A549 (cell line): ENCODE measurements at regions not wholly inside any gene's neighbourhood (a gene's known extent, or its start where the extent isn't known, plus 50 kb on each side); places are given as distances from the start of the nearest gene placed in this dataset.

Experiments
- ATAC-seq, 2 experiments: fragments of 200-7000 bp in 1 of 2; fragments of >200 bp in 1 of 2; cut with Nextera tagmentation in 1 of 2; cut with Tn5 transposase in 1 of 2; 3 replicates each; pipeline versions ENCODE4 v1.8.0 to v1.9.1; 2018 to 2020; ENCODE audit warnings: mild to moderate bottlenecking in 1 of 2, moderate library complexity in 1 of 2
- CTCF ChIA-PET: fragments of 300-600 bp; sonication (Branson Sonifier 250); formaldehyde crosslinking; extraction: SDS; loops from one replicate; lab custom pipeline; 2021; ENCODE audit warnings: antibody characterized with exemption, inconsistent platforms; lab: Yijun Ruan, JAX
- POLR2A ChIA-PET: fragments of 350-600 bp; formaldehyde crosslinking; extraction: SDS; loops from one replicate; lab custom pipeline; 2021; ENCODE audit warnings: antibody characterized with exemption, inconsistent platforms; lab: Yijun Ruan, JAX
- DNase-seq, 2 experiments: peaks; one replicate each; pipeline versions ENCODE4 v3.0.0 to v3.0.0-alpha.2; 2011 to 2016; ENCODE audit warnings: low read depth in 1 of 2, low spot score in 1 of 2
- FAIRE-seq: peaks from 2 replicates; lab custom pipeline; 2011; peaks lifted over from hg19 to GRCh38; lab: Jason Lieb, UNC
- H3K27ac ChIP-seq, 2 experiments: fragments of >200 bp; sonication (Bioruptor Twin); formaldehyde crosslinking; 3 replicates each; pipeline ENCODE4 v1.5.1; 2016 to 2017
- H3K4me1 ChIP-seq: fragments of >200 bp; sonication (Bioruptor Twin); formaldehyde crosslinking; 3 replicates; pipeline ENCODE4 v1.6.1; 2016
- H3K4me2 ChIP-seq: fragments of >200 bp; sonication (Bioruptor Twin); formaldehyde crosslinking; 3 replicates; pipeline ENCODE4 v1.6.1; 2016
- H3K4me3 ChIP-seq: fragments of >200 bp; sonication (Bioruptor Twin); formaldehyde crosslinking; 3 replicates; pipeline ENCODE4 v1.5.1; 2016
- H3K9me3 ChIP-seq: fragments of >200 bp; sonication (Bioruptor Twin); formaldehyde crosslinking; 3 replicates; pipeline ENCODE4 v1.6.1; 2016
- EHMT2 ChIP-seq: fragments of 200-600 bp; sonication (generic); IDR thresholded peaks from 2 replicates; pipeline ENCODE4 v1.6.1; 2016; ENCODE audit warnings: antibody characterized with exemption, low read depth, mild to moderate bottlenecking, moderate library complexity
- FOSB ChIP-seq: fragments of 250-450 bp; sonication (Bioruptor Pico); IDR thresholded peaks from 2 replicates; pipeline ENCODE4 v1.5.0; 2020; ENCODE audit warnings: mild to moderate bottlenecking, moderate library complexity
- FOSL2 ChIP-seq, 2 experiments: fragments of 450-650 bp in 1 of 2; fragments of >200 bp in 1 of 2; sonication (Bioruptor Twin) in 1 of 2; formaldehyde crosslinking; IDR thresholded peaks; 2 replicates each; pipeline versions ENCODE4 v1.5.0 to v1.6.1; 2016 to 2020; ENCODE audit warnings: mild to moderate bottlenecking in 1 of 2, moderate library complexity in 1 of 2
- KDM1A ChIP-seq: fragments of 200-600 bp; sonication (generic); IDR thresholded peaks from 2 replicates; pipeline ENCODE4 v1.6.1; 2016; ENCODE audit warnings: low read depth, mild to moderate bottlenecking
- MAZ ChIP-seq: fragments of 150-350 bp; IDR thresholded peaks from 2 replicates; pipeline ENCODE4 v1.6.1; 2014; ENCODE audit warnings: antibody characterized with exemption, low read depth, low read length, borderline replicate concordance
- MYC ChIP-seq: IDR thresholded peaks from 2 replicates; pipeline ENCODE4 v1.6.1; 2012; ENCODE audit warnings: mild to moderate bottlenecking, inconsistent platforms, low read length, improper control_type of control experiment, borderline replicate concordance
- NFE2L2 ChIP-seq: fragments of 150-350 bp; conservative IDR thresholded peaks from 2 replicates; pipeline ENCODE4 v1.6.1; 2014; ENCODE audit warnings: low read length
- PHF8 ChIP-seq: fragments of 200-600 bp; sonication (generic); IDR thresholded peaks from 2 replicates; pipeline ENCODE4 v1.6.1; 2016; ENCODE audit warnings: low read depth, mild to moderate bottlenecking, antibody characterized with exemption, moderate library complexity, borderline replicate concordance
- RARB ChIP-seq: fragments of 250-450 bp; sonication (Bioruptor Pico); IDR thresholded peaks from 2 replicates; pipeline ENCODE4 v1.8.0; 2021; ENCODE audit warnings: mild to moderate bottlenecking, moderate library complexity
- RCOR1 ChIP-seq: fragments of 150-350 bp; IDR thresholded peaks from 2 replicates; pipeline ENCODE4 v1.6.1; 2014; ENCODE audit warnings: antibody characterized with exemption, low read length, low read depth
- TFCP2L1 ChIP-seq: fragments of 250-450 bp; sonication (Bioruptor Pico); IDR thresholded peaks from 2 replicates; pipeline ENCODE4 v1.5.0; 2021; ENCODE audit warnings: mild to moderate bottlenecking
- ZC3H11A ChIP-seq: fragments of 450-650 bp; IDR thresholded peaks from 2 replicates; pipeline ENCODE4 v1.6.1; 2014; ENCODE audit warnings: antibody characterized with exemption, mild to moderate bottlenecking
- ZFP36 ChIP-seq: fragments of 450-650 bp; IDR thresholded peaks from 2 replicates; pipeline ENCODE4 v1.6.1; 2014; ENCODE audit warnings: borderline replicate concordance; ENCODE audit not compliant: partially characterized antibody
- ZSCAN20 ChIP-seq: fragments of 250-450 bp; sonication (Bioruptor Pico); IDR thresholded peaks from 2 replicates; pipeline ENCODE4 v1.8.0; 2022; ENCODE audit warnings: mild to moderate bottlenecking, moderate library complexity
- WGBS: methylation state at CpG from one replicate; pipeline ENCODE4 v1.1.6; 2017; ENCODE audit errors: missing lambda C conversion rate; 5-methylcytosine and 5-hydroxymethylcytosine counted together
- TF ChIP-seq, protein P1 (sequence below): fragments of 150-350 bp; IDR thresholded peaks from 2 replicates; pipeline ENCODE4 v1.6.1; 2014; ENCODE audit warnings: low read depth, mild to moderate bottlenecking, low read length
- TF ChIP-seq, protein P2 (sequence below): IDR thresholded peaks from 2 replicates; pipeline ENCODE4 v1.6.1; 2012
- TF ChIP-seq, protein P3 (sequence below): IDR thresholded peaks from 2 replicates; pipeline ENCODE4 v1.6.1; 2012
- TF ChIP-seq, protein P4 (sequence below): fragments of >200 bp; sonication (Bioruptor Twin); formaldehyde crosslinking; IDR thresholded peaks from 2 replicates; pipeline ENCODE4 v1.6.1; 2016
- TF ChIP-seq, protein P5 (sequence below): fragments of >200 bp; sonication (Bioruptor Twin); formaldehyde crosslinking; IDR thresholded peaks from 3 replicates; pipeline ENCODE4 v1.6.1; 2016
- TF ChIP-seq, protein P6 (sequence below): fragments of 250-450 bp; sonication (Bioruptor Pico); IDR thresholded peaks from 2 replicates; pipeline ENCODE4 v1.5.0; 2021; ENCODE audit warnings: mild to moderate bottlenecking, moderate library complexity, borderline replicate concordance

DNA sequence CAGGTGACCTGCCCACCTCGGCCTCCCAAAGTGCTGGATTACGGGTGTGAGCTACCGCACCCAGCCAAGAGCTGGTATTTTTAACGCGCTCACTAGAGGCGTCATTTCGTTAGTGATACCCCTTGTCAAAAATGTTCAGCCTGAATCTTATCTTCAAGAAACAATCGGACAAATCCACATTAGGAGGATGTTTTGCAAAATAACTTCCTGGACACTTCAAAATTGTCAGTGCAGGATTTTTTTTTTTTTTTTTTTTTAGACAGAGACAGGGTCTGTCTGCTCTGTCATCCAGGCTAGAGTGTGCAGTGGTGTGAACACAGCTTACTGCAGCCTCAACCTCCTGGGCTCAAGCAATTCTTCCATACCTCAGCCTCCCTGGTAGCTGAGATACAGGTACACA, 63.0 kb downstream of the RMI2 start (continued):
- TF ChIP-seq MYC = no peak
- TF ChIP-seq, protein P1, sequence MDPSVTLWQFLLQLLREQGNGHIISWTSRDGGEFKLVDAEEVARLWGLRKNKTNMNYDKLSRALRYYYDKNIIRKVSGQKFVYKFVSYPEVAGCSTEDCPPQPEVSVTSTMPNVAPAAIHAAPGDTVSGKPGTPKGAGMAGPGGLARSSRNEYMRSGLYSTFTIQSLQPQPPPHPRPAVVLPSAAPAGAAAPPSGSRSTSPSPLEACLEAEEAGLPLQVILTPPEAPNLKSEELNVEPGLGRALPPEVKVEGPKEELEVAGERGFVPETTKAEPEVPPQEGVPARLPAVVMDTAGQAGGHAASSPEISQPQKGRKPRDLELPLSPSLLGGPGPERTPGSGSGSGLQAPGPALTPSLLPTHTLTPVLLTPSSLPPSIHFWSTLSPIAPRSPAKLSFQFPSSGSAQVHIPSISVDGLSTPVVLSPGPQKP = no peak
- TF ChIP-seq ZC3H11A = no peak
- TF ChIP-seq PHF8 = no peak
- TF ChIP-seq, protein P2, sequence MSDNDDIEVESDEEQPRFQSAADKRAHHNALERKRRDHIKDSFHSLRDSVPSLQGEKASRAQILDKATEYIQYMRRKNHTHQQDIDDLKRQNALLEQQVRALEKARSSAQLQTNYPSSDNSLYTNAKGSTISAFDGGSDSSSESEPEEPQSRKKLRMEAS = no peak

DNA sequence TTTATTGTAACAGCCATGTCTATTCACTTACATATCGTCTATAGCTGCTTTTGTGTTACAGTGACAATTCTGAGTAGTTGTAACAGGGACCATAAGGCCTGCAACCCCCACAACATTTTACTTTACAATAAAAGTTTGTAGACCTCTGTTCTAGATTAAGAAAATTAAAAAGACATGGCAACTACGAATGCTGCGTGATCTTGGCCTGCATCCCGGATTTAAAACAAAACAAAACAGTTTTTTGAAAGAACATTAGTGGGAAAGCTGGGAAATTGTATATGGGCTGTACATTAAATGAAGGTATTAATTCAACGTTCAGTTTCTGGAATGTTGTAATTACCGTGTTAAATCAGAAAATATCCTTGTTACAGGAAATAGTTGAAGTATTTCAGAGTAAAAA, 64.1 kb downstream of the RMI2 start:
- DNase-seq = no peak
- H3K4me1 ChIP-seq = peaks cover 35% of the 10 kb centered on the region
- POLR2A ChIA-PET = no interaction called here
- CTCF ChIA-PET = interaction anchor here (5.7 to 21.2 kb wide), 3 partner anchors 14 to 232 kb away, joined by 23 to 300 read pairs (median 65); no protein-coding TSS in a partner anchor
- FAIRE-seq = no peak
- WGBS = 80% methylated on average over 6 of the region's 6 CpGs
- TF ChIP-seq ZC3H11A = no peak
- TF ChIP-seq, protein P3, sequence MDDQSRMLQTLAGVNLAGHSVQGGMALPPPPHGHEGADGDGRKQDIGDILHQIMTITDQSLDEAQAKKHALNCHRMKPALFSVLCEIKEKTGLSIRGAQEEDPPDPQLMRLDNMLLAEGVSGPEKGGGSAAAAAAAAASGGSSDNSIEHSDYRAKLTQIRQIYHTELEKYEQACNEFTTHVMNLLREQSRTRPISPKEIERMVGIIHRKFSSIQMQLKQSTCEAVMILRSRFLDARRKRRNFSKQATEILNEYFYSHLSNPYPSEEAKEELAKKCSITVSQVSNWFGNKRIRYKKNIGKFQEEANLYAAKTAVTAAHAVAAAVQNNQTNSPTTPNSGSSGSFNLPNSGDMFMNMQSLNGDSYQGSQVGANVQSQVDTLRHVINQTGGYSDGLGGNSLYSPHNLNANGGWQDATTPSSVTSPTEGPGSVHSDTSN = no peak
- TF ChIP-seq NFE2L2 = no peak
- no peak for TF ChIP-seq ZSCAN20 (CRISPR knock-in tag)
- TF ChIP-seq, protein P4, sequence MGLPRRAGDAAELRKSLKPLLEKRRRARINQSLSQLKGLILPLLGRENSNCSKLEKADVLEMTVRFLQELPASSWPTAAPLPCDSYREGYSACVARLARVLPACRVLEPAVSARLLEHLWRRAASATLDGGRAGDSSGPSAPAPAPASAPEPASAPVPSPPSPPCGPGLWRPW = no peak
- TF ChIP-seq FOSL2 (IDR thresholded peaks at IDR 0.05) = no peak
- TF ChIP-seq FOSL2 (CRISPR knock-in tag; IDR thresholded peaks at IDR 0.05) = no peak
- no peak for TF ChIP-seq EHMT2
- no peak for TF ChIP-seq KDM1A
- no peak for TF ChIP-seq RARB
- no peak for TF ChIP-seq ZFP36
- TF ChIP-seq, protein P1 = no peak
- no peak for TF ChIP-seq MAZ
- no peak for TF ChIP-seq RCOR1
- TF ChIP-seq, protein P5, sequence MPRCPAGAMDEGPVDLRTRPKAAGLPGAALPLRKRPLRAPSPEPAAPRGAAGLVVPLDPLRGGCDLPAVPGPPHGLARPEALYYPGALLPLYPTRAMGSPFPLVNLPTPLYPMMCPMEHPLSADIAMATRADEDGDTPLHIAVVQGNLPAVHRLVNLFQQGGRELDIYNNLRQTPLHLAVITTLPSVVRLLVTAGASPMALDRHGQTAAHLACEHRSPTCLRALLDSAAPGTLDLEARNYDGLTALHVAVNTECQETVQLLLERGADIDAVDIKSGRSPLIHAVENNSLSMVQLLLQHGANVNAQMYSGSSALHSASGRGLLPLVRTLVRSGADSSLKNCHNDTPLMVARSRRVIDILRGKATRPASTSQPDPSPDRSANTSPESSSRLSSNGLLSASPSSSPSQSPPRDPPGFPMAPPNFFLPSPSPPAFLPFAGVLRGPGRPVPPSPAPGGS = no peak
- TF ChIP-seq TFCP2L1 (CRISPR knock-in tag) = no peak
- TF ChIP-seq, protein P6, sequence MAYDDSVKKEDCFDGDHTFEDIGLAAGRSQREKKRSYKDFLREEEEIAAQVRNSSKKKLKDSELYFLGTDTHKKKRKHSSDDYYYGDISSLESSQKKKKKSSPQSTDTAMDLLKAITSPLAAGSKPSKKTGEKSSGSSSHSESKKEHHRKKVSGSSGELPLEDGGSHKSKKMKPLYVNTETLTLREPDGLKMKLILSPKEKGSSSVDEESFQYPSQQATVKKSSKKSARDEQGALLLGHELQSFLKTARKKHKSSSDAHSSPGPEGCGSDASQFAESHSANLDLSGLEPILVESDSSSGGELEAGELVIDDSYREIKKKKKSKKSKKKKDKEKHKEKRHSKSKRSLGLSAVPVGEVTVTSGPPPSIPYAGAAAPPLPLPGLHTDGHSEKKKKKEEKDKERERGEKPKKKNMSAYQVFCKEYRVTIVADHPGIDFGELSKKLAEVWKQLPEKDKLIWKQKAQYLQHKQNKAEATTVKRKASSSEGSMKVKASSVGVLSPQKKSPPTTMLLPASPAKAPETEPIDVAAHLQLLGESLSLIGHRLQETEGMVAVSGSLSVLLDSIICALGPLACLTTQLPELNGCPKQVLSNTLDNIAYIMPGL (CRISPR knock-in tag) = no peak
- TF ChIP-seq, protein P2 = no peak
- TF ChIP-seq FOSB (CRISPR knock-in tag) = no peak
- H3K4me3 ChIP-seq = no peak overlapping the region
- peak overlapping the region; percentile 57 to 77; a peak in 4 of 6 replicates for H3K27ac ChIP-seq
- ATAC-seq = no peak
- H3K9me3 ChIP-seq = no peaks in the 10 kb centered on the region
- H3K4me2 ChIP-seq = no peak overlapping the region
